ENCODE measurements at regions not wholly inside any gene's neighbourhood (a gene's known extent, or its start where the extent isn't known, plus 50 kb on each side); places are given as distances from the start of the nearest gene placed in this dataset.

DNA sequence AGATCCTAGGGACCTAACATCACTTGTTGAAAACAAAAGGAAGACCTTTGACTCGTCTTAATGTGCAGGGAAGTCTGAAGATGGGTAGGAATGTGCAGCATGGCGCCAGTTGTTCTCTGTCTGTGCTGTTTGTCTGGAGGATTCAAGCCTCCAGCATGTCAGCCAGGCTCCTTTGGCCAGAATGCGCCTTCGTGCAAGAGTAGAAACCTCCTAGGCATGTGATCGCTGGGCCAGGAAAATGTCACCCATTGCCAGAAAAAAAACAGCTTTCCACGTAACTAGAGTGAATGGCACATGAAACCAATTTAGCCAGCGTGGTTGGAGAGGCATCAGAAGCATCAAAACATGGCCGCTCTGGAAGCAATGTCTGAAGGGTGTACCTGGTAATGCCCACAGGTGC is 132.7 kb downstream of the EDN1 start:
- H3K27ac ChIP-seq (ENCODE audit: low read length in 2 of 2) = no peak overlapping the region
- H3K36me3 ChIP-seq (replicated peaks in 1 of 2; ENCODE audit: control extremely low read depth in 1 of 2, control insufficient read depth in 1 of 2, extremely low read depth in 1 of 2, insufficient read depth in 2 of 2, low read length in 1 of 2) = no peaks in the 10 kb centered on the region
- H2AFZ ChIP-seq (ENCODE audit: insufficient read depth, low read depth, low read length, poor library complexity, severe bottlenecking) = no peak overlapping the region
- no peaks in the 10 kb centered on the region for H3K4me1 ChIP-seq (ENCODE audit: control insufficient read depth in 2 of 2, insufficient read depth in 2 of 2, low read length in 2 of 2)
- ChIA-PET CTCF (no interaction called here), POLR2A (no interaction called here)
- intact Hi-C loops (cut with micrococcal nuclease) = no loop called here
- no peak overlapping the region for H3K4me3 ChIP-seq (ENCODE audit: control extremely low read depth in 1 of 5, extremely low read depth in 1 of 5, insufficient read depth in 1 of 5, low read depth in 2 of 5, low read length in 4 of 5)
- H4K20me1 ChIP-seq (ENCODE audit: control insufficient read depth, insufficient read depth, low read length, poor library complexity, severe bottlenecking) = no peaks in the 10 kb centered on the region
- H3K9me3 Mint-ChIP-seq (ENCODE audit: insufficient read depth) = no peaks in the 10 kb centered on the region
- H3K4me3 Mint-ChIP-seq = no peak overlapping the region
- ATAC-seq (ENCODE audit: low read depth) (no peak), DNase-seq (no peak)
- H3K4me2 ChIP-seq (replicated peaks; ENCODE audit: low read depth, low read length, poor library complexity, severe bottlenecking) = no peak overlapping the region
- no peak overlapping the region for H3K9ac ChIP-seq (ENCODE audit: low read length)
- H3K79me2 ChIP-seq (ENCODE audit: control insufficient read depth, insufficient read depth, low read length) = no peaks in the 10 kb centered on the region
- H3K9me3 ChIP-seq (ENCODE audit: control extremely low read depth in 1 of 3, control insufficient read depth in 2 of 3, insufficient read depth in 1 of 3, low read length in 2 of 3) = no peaks in the 10 kb centered on the region
- no peaks in the 10 kb centered on the region for H3K27me3 ChIP-seq (replicated peaks in 1 of 4; ENCODE audit: control extremely low read depth in 1 of 4, control insufficient read depth in 3 of 4, insufficient read depth in 4 of 4, low read length in 3 of 4)
- H3K27me3 Mint-ChIP-seq = no peaks in the 10 kb centered on the region
- no peaks in the 10 kb centered on the region for H3K4me1 Mint-ChIP-seq
- no peak for TF ChIP-seq EZH2 (IDR thresholded peaks at IDR 0.05; ENCODE audit: borderline replicate concordance, insufficient read depth, low read depth, low read length, poor library complexity, severe bottlenecking)
- TF ChIP-seq CTCF (IDR thresholded peaks at IDR 0.05) = no peak
- WGBS (ENCODE audit: insufficient coverage) = 91% methylated on average over 8 of the region's 8 CpGs
- H3K27ac Mint-ChIP-seq = no peak overlapping the region

GRCh38 chr6:12423832-12424231 is 133.7 kb downstream of the EDN1 start:
- Histone ChIP-seq H3K4me2 (replicated peaks; ENCODE audit: low read depth, low read length, poor library complexity, severe bottlenecking) (no peak overlapping the region), H3K27me3 (replicated peaks in 1 of 4; ENCODE audit: control extremely low read depth in 1 of 4, control insufficient read depth in 3 of 4, insufficient read depth in 4 of 4, low read length in 3 of 4) (no peaks in the 10 kb centered on the region), H3K9me3 (ENCODE audit: control extremely low read depth in 1 of 3, control insufficient read depth in 2 of 3, insufficient read depth in 1 of 3, low read length in 2 of 3) (no peaks in the 10 kb centered on the region), H3K4me3 (ENCODE audit: control extremely low read depth in 1 of 5, extremely low read depth in 1 of 5, insufficient read depth in 1 of 5, low read depth in 2 of 5, low read length in 4 of 5) (no peak overlapping the region), H3K79me2 (ENCODE audit: control insufficient read depth, insufficient read depth, low read length) (no peaks in the 10 kb centered on the region), H2AFZ (ENCODE audit: insufficient read depth, low read depth, low read length, poor library complexity, severe bottlenecking) (no peak overlapping the region), H4K20me1 (ENCODE audit: control insufficient read depth, insufficient read depth, low read length, poor library complexity, severe bottlenecking) (no peaks in the 10 kb centered on the region), H3K9ac (ENCODE audit: low read length) (no peak overlapping the region), H3K36me3 (replicated peaks in 1 of 2; ENCODE audit: control extremely low read depth in 1 of 2, control insufficient read depth in 1 of 2, extremely low read depth in 1 of 2, insufficient read depth in 2 of 2, low read length in 1 of 2) (no peaks in the 10 kb centered on the region), H3K27ac (ENCODE audit: low read length in 2 of 2) (no peak overlapping the region), H3K4me1 (ENCODE audit: control insufficient read depth in 2 of 2, insufficient read depth in 2 of 2, low read length in 2 of 2) (no peaks in the 10 kb centered on the region)
- POLR2A ChIA-PET = no interaction called here
- TF ChIP-seq EZH2 (IDR thresholded peaks at IDR 0.05; ENCODE audit: borderline replicate concordance, insufficient read depth, low read depth, low read length, poor library complexity, severe bottlenecking) = no peak
- ATAC-seq (ENCODE audit: low read depth) = no peak
- Mint-ChIP-seq H3K4me1 (no peaks in the 10 kb centered on the region), H3K9me3 (ENCODE audit: insufficient read depth) (no peaks in the 10 kb centered on the region), H3K27me3 (peaks cover 3% of the 10 kb centered on the region), H3K4me3 (no peak overlapping the region), H3K27ac (no peak overlapping the region)
- DNase-seq = no peak
- WGBS (ENCODE audit: insufficient coverage) = no CpG with 5 or more reads among the region's 1 CpG
- intact Hi-C loops (cut with micrococcal nuclease) = no loop called here
- CTCF ChIA-PET = no interaction called here
